Lower lobe of right lung (tissue), 2 donors: ENCODE measurements at regions not wholly inside any gene's neighbourhood (a gene's known extent, or its start where the extent isn't known, plus 50 kb on each side); places are given as distances from the start of the nearest gene placed in this dataset.

Experiments
- ATAC-seq, 2 donors: fragments of 200-7000 bp; cut with Tn5 transposase; one replicate each; pipeline ENCODE4 v1.9.1; 2020 to 2022; ENCODE audit warnings: mild to moderate bottlenecking in 2 of 2, moderate library complexity in 2 of 2
- DNase-seq: peaks from one replicate; pipeline ENCODE4 v3.0.0-alpha.2; 2020
- H3K27ac ChIP-seq: fragments of 200-600 bp; one replicate; pipeline ENCODE4 v1.8.0; 2022
- H3K27me3 ChIP-seq: fragments of 200-600 bp; one replicate; pipeline ENCODE4 v1.8.0; 2022; ENCODE audit warnings: low read depth
- H3K36me3 ChIP-seq: fragments of 200-600 bp; one replicate; pipeline ENCODE4 v1.8.0; 2022; ENCODE audit warnings: mild to moderate bottlenecking
- H3K4me1 ChIP-seq: fragments of 200-600 bp; one replicate; pipeline ENCODE4 v1.8.0; 2022
- H3K4me3 ChIP-seq: fragments of 200-600 bp; one replicate; pipeline ENCODE4 v1.8.0; 2022; ENCODE audit warnings: mild to moderate bottlenecking
- H3K9me3 ChIP-seq: fragments of 200-600 bp; one replicate; pipeline ENCODE4 v1.8.0; 2022
- CTCF ChIP-seq: fragments of 200-600 bp; IDR thresholded peaks from one replicate; pipeline ENCODE4 v1.8.0; 2022; ENCODE audit warnings: antibody characterized with exemption, mild to moderate bottlenecking
- intact Hi-C: fragments of 100-400 bp; cut with DNase I; formaldehyde crosslinking; loops from one replicate; pipeline ENCODE4 v1.11.0; 2022
- donor health status: DM: no; HTN: yes; CAD: no; lungs with severe emphysema.

- Histone ChIP-seq H3K4me1 (peaks cover 18% of the 10 kb centered on the region), H3K27me3 (no peaks in the 10 kb centered on the region), H3K4me3 (no peak overlapping the region), H3K9me3 (no peaks in the 10 kb centered on the region), H3K27ac (no peak overlapping the region), H3K36me3 (no peaks in the 10 kb centered on the region)
- intact Hi-C loops, result no loop called here
- no peak for TF ChIP-seq CTCF
- DNase-seq (no peak), ATAC-seq (peak in 1 of 2 donors; percentile 73)
Observed at GRCh38 chr9:3760031-3760430, 234.2 kb upstream of the RFX3 start.

DNA sequence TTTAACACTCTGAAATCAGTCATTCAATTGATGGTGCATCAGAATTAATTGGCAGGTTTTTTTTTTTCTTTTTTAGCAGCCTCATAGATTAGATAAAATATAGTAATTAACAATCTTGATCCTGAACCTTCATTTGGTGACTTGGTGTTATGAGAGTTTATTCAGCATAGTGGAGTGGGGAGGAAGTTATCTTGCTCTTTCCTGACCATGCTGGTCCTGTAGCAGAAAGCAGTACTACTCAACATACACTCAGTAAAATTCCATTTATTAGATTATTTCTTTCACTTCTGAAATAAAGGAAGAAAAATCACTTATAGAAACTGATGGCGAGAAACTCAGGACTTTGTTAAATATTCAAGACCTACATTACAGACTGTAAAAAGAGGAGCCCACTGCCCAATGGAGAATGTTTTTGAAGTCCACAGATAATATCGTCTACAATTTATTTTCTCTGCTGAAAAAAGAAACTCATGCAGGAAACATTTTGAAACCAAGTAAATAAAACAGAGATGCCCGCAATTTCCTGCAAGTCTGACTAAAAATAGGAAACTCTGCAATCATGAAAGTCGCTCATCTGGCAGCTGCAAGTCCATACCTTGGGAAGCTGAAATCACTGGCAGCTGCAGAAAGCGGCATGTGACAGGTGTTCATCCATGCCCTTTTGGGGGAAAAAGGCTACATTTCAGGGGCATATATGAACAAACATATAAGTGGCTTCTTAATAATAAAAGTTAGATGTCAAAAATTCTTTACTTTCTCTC lies 233.2 kb upstream of the RFX3 start:
- TF ChIP-seq CTCF, result no peak
- intact Hi-C loops, result no loop called here
- no peak for ATAC-seq
- Histone ChIP-seq H3K36me3 (no peaks in the 10 kb centered on the region), H3K9me3 (no peaks in the 10 kb centered on the region), H3K27ac (no peak overlapping the region), H3K4me1 (peaks cover 18% of the 10 kb centered on the region), H3K4me3 (no peak overlapping the region), H3K27me3 (no peaks in the 10 kb centered on the region)
- no peak for DNase-seq

DNA sequence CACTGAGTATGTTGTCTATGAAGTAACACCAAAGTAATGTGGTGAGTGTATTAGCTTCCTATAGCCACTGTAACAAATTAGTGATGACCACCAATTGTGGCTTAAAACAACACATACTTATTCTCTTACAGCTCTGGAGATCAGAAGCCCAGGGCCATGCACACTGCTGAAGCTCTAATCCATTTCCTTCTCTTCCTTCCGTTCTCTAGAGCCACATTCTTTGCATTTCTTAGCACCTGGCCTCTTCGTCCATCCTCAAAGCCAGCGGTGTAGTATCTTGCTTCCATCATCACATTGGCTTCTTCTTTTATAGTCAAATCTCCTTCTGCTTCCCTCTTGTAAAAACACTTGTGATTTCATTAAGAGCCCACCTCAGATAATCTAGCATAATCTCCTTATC lies 230.3 kb upstream of the RFX3 start:
- no peak overlapping the region for H3K27ac ChIP-seq
- no peaks in the 10 kb centered on the region for H3K9me3 ChIP-seq
- H3K36me3 ChIP-seq, result no peaks in the 10 kb centered on the region
- ATAC-seq, result no peak
- no peak for TF ChIP-seq CTCF
- H3K4me3 ChIP-seq, result no peak overlapping the region
- H3K4me1 ChIP-seq, result peaks cover 26% of the 10 kb centered on the region
- no peak for DNase-seq
- no peaks in the 10 kb centered on the region for H3K27me3 ChIP-seq
- intact Hi-C loops, result no loop called here

DNA sequence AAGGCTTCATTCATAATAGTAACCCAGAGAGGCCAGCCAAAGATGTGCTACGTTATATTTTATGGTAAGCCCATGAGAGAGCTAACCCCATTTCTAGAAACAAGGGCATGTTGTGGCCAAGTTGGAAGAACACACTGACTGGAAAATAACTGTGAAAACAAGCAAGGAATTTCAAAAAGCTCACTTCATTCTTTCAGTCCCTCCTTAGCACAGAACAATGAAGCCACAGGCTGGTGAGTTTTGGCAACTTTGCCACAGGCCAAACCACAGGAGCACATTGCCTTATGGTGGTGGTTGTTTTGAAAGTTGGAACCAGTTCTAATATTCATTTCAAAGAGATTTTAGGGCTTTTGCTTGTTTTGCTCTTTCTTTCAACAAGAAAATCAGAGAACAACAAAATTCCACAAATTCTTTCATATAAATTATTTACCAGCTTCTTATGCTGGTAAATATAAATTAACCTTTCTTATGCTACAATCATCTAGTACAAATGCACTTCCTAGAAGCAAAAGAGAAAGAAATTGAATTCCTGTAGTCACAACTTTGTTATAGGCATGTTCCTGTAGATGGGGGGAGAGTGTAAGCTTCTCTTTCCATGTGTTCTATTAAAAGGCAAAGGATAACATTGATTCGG lies 225.4 kb upstream of the RFX3 start:
- H3K27ac ChIP-seq, result no peak overlapping the region
- no peak for DNase-seq
- H3K27me3 ChIP-seq, result no peaks in the 10 kb centered on the region
- H3K4me3 ChIP-seq, result no peak overlapping the region
- no peaks in the 10 kb centered on the region for H3K36me3 ChIP-seq
- no peak for TF ChIP-seq CTCF
- H3K9me3 ChIP-seq, result no peaks in the 10 kb centered on the region
- intact Hi-C loops, result no loop called here
- peaks cover 12% of the 10 kb centered on the region for H3K4me1 ChIP-seq
- ATAC-seq, result no peak

DNA sequence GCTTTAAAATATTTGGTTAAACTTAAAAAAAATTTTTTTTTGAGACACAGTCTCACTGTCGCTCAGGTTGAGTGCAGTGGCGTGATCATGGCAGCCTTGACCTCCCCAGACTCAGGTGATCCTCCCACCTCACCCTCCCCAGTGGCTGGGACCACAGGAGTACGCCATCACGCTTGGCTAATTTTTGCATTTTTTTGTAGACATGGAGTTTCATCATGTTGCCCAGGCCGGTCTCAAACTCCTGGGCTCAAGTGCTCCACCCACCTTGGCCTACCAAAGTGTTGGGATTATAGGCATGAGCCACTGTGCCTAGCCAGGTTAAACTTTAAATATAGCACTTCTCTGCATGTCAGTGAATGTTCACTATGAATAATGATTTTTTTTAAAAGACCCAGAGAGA lies 224.5 kb upstream of the RFX3 start:
- intact Hi-C loops, result no loop called here
- Histone ChIP-seq H3K9me3 (no peaks in the 10 kb centered on the region), H3K27ac (no peak overlapping the region), H3K36me3 (no peaks in the 10 kb centered on the region), H3K4me3 (no peak overlapping the region), H3K27me3 (no peaks in the 10 kb centered on the region), H3K4me1 (peaks cover 12% of the 10 kb centered on the region)
- DNase-seq (no peak), ATAC-seq (no peak)
- no peak for TF ChIP-seq CTCF
